Activated T-helper 2 cell treated with anti-CD3 and anti-CD28 coated beads, Interferon-gamma antibody, Interleukin-2, Interleukin-4, amounts not matched to agents 10 μg/mL and 5 μg/mL and 100 μg/mL, durations not matched to agents 14 hours and 24 hours and 36 hours (primary cell): ENCODE measurements at regions not wholly inside any gene's neighbourhood (a gene's known extent, or its start where the extent isn't known, plus 50 kb on each side); places are given as distances from the start of the nearest gene placed in this dataset.

Experiments
- DNase-seq: peaks from one replicate; pipeline ENCODE4 v3.0.0; 2021; ENCODE audit warnings: low spot score
- H3K27ac Mint-ChIP-seq: one replicate; pipeline ENCODE4 v1.8.0; 2021; ENCODE audit warnings: mixed read lengths
- H3K27me3 Mint-ChIP-seq: one replicate; pipeline ENCODE4 v1.8.0; 2021; ENCODE audit warnings: low read depth, mixed read lengths
- H3K36me3 Mint-ChIP-seq: one replicate; pipeline ENCODE4 v1.8.0; 2021; ENCODE audit warnings: low read depth, mixed read lengths
- H3K4me1 Mint-ChIP-seq: one replicate; pipeline ENCODE4 v1.8.0; 2021; ENCODE audit warnings: low read depth, mixed read lengths
- H3K4me3 Mint-ChIP-seq: one replicate; pipeline ENCODE4 v1.8.0; 2021; ENCODE audit warnings: low read depth, mild to moderate bottlenecking, moderate library complexity, mixed read lengths
- H3K9me3 Mint-ChIP-seq: one replicate; pipeline ENCODE4 v1.8.0; 2021; ENCODE audit warnings: mixed read lengths
- intact Hi-C: fragments of 100-400 bp; cut with micrococcal nuclease; formaldehyde crosslinking; loops from one replicate; pipeline ENCODE4 v1.15.1; 2023

DNA sequence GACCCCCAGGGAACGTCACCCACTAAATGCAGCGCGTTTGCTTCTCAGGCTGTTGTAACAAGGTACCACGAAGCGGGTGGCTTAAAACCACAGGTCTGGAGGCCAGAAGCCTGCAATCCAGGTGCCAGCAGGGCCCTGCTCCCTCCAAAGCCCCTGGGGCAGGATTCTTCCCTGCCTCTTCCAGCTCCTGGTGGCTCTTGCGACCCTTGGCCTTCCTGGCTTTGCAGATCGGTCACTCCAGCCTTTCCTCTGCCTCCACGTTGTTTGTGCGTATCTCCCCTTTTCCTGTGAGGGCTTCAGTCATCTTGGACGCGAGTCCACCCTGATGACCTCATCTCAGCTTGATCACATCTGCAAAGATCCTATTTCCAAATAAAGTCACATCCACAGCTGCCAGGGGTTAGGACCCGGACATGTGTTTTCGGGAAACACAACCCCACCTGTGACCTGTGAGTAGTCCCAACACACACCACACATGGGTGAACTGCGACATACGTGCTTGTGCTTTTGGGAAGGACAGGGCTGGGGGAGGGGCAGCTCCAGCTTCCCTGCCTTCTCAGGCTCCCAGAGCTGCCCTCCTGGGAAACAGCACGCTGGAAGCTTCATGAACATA, 114.5 kb upstream of the NCOR2 start:
- H3K9me3 Mint-ChIP-seq, result no peaks in the 10 kb centered on the region
- H3K4me3 Mint-ChIP-seq, result no peak overlapping the region
- H3K27ac Mint-ChIP-seq, result no peak overlapping the region
- DNase-seq, result no peak
- H3K4me1 Mint-ChIP-seq, result peaks cover 30% of the 10 kb centered on the region
- intact Hi-C loops, result loop anchor here (1.0 to 5.0 kb wide), 3 partner anchors 31 to 135 kb away; no protein-coding TSS in a partner anchor
- no peaks in the 10 kb centered on the region for H3K36me3 Mint-ChIP-seq
- peaks cover 1% of the 10 kb centered on the region for H3K27me3 Mint-ChIP-seq

DNA sequence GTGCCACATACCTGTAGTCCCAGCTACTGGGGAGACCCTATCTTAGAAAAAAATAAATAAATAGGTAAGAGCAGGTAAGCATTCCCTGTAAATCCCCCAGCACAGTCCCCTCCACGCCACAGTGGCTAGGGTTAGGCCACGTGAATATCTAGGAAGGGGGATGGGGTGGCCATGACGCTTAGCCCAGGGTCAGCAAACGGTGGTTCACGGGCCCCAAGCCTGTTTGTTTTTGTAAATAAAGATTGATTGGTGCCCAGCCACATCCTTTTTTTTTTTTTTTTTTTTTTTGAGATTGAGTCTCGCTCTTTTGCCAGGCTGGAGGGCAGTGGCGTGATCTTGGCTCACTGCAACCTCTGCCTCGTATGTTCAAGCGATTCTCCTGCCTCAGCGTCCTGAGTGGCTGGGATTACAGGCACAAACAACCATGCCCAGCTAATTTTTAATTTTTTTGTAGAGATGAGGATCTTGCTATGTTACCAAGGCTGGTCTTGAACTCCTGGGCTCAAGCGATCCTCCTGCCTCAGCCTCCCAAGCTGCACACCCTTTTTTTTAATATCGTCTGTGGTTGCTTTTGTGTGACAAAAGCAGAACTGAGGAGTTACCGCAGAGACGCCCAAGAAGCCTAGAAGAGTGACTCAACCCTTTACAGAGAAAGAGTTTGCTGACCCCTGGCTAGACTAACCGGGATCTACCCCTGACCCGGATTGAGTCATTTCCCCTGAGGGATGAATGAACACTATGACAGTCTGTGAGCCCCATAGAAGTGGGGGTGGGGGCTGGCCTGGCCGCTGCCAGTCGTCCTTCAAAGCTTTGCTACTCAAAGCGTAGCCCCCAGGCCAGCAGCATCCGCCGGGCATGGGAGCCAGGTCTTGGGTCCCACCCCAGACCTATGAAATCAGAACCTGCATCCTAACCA, 113.7 kb upstream of the NCOR2 start:
- H3K27me3 Mint-ChIP-seq, result peaks cover 1% of the 10 kb centered on the region
- H3K27ac Mint-ChIP-seq, result no peak overlapping the region
- H3K36me3 Mint-ChIP-seq, result no peaks in the 10 kb centered on the region
- peaks cover 30% of the 10 kb centered on the region for H3K4me1 Mint-ChIP-seq
- no peaks in the 10 kb centered on the region for H3K9me3 Mint-ChIP-seq
- DNase-seq, result peak; percentile 16
- H3K4me3 Mint-ChIP-seq, result no peak overlapping the region
- intact Hi-C loops, result loop anchor here (1.0 to 5.0 kb wide), 3 partner anchors 32 to 134 kb away; no protein-coding TSS in a partner anchor

DNA sequence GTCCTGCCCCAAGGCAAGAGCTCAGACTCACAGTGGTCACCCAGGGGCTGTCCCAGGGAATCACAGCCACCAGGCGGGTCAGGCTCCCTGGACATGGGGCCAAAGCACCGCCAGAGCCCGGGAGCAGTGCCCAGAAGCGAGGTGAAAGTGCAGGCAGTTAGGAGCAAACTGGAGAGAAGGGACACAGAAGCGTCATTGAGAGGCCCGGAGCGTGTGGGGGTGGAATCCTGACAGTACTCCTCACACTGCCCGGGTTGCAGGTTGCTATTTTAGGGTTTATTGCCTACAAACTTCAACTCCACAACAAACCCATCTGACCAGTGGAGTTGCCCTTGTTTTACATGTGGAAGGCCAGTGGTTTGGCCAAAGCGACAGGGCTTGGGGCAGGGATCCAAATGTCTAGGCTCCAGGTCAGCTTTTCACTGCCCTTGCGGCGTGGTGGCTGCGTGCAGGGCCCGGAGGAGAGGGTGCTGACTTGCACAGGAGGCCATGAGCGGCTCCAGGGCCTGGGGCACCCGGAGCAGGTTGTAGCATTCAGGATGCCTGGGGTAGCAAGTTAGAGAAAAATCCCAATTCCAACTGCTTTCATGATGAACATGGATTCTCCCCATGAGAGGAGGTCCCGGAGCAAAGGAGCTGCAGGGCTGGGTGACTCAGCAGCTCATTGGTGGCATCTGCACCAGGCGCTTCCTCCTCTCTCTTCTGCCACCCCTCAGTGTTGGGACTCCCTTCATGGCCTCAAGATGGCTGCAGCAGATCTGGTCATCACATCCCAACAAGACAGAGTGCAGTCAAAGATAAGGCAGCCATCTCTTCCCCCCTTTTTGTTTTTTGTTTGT, 112.3 kb upstream of the NCOR2 start:
- intact Hi-C loops, result loop anchor here (5.0 kb wide), 2 partner anchors 93 to 132 kb away; no protein-coding TSS in a partner anchor
- H3K27me3 Mint-ChIP-seq, result peaks cover 1% of the 10 kb centered on the region
- no peaks in the 10 kb centered on the region for H3K36me3 Mint-ChIP-seq
- no peak overlapping the region for H3K27ac Mint-ChIP-seq
- no peaks in the 10 kb centered on the region for H3K9me3 Mint-ChIP-seq
- H3K4me3 Mint-ChIP-seq, result no peak overlapping the region
- H3K4me1 Mint-ChIP-seq, result peaks cover 18% of the 10 kb centered on the region
- DNase-seq, result no peak

- no peak for DNase-seq
- intact Hi-C loops, result no loop called here
- Mint-ChIP-seq H3K9me3 (no peaks in the 10 kb centered on the region), H3K36me3 (no peaks in the 10 kb centered on the region), H3K4me1 (peaks cover 12% of the 10 kb centered on the region), H3K27ac (no peak overlapping the region), H3K4me3 (no peak overlapping the region), H3K27me3 (peaks cover 1% of the 10 kb centered on the region)
Observed at GRCh38 chr12:124679047-124679446, 111.6 kb upstream of the NCOR2 start.

DNA sequence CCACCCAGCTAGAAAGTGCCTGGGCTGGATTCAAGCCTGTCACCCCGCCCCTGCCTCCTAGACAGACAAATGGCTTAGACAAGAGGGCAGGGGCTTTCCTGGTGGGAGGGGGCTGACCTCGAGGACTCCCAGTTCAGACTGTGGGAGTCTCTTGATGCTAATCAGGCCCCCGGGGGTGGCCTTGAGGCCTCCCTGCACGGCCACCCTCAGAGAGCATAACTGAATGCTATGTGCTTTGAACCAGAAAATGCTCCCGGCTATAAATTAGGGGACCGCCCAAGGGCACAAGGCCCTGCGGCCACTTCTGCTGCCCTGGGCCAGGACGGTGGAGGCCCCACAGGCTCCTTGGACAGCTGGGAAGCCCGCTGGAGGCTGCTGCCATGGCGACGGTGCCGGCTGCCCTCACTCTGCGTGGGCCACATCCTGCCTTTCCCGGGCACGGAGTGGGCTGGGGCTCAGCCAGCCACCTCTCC, 111.0 kb upstream of the NCOR2 start:
- H3K27me3 Mint-ChIP-seq, result peaks cover 1% of the 10 kb centered on the region
- H3K9me3 Mint-ChIP-seq, result no peaks in the 10 kb centered on the region
- H3K27ac Mint-ChIP-seq, result no peak overlapping the region
- no peaks in the 10 kb centered on the region for H3K36me3 Mint-ChIP-seq
- intact Hi-C loops, result no loop called here
- DNase-seq, result no peak
- no peak overlapping the region for H3K4me3 Mint-ChIP-seq
- H3K4me1 Mint-ChIP-seq, result peaks cover 12% of the 10 kb centered on the region

DNA sequence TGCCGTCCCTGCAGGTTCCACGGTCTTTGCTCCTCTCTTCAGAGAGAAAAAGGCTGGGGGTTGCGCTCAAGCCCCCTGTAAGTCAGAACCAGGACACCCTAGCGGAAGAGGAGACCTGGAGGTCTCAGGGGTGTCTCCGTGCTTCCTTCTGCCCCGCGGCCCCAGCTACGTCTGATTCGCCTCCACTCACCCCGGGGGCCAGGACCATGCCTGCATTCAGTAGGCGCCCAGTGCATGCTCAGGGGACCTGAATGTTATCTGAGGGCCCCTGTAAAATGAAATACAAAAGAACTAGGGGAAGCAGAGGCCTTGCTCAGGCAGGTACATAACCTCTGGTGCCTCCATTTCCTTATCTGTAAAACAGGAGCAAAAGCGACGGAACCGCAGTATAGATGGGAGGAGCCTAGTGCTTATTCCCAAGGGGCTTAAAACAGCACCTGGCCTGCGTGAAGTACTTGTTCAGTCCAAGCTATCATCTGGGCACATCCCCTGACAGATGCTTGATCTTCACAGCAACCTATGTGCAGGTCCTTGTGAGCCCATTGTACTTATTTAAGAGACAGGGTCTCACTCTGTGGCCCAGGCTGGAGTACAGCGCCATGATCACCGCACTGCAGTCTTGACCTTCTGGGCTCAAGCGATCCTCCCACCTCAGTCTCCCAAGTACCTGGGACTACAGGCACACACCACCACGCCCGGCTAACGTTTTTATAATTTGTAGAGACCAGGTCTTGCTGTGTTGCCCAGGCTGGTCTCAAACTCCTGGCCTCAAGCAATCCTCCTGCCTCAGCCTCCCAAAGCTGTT, 110.3 kb upstream of the NCOR2 start:
- Mint-ChIP-seq H3K4me3 (no peak overlapping the region), H3K27ac (no peak overlapping the region), H3K4me1 (peaks cover 10% of the 10 kb centered on the region), H3K36me3 (no peaks in the 10 kb centered on the region), H3K9me3 (no peaks in the 10 kb centered on the region), H3K27me3 (peaks cover 1% of the 10 kb centered on the region)
- DNase-seq, result no peak
- intact Hi-C loops, result no loop called here

- Mint-ChIP-seq H3K27ac (no peak overlapping the region), H3K9me3 (no peaks in the 10 kb centered on the region), H3K27me3 (peaks cover 1% of the 10 kb centered on the region), H3K36me3 (no peaks in the 10 kb centered on the region), H3K4me1 (peaks cover 8% of the 10 kb centered on the region), H3K4me3 (no peak overlapping the region)
- DNase-seq, result no peak
- intact Hi-C loops, result no loop called here
Observed at GRCh38 chr12:124676714-124677462, 109.5 kb upstream of the NCOR2 start.

- H3K9me3 Mint-ChIP-seq, result no peaks in the 10 kb centered on the region
- no peak overlapping the region for H3K4me3 Mint-ChIP-seq
- H3K27ac Mint-ChIP-seq, result no peak overlapping the region
- H3K36me3 Mint-ChIP-seq, result no peaks in the 10 kb centered on the region
- no peak for DNase-seq
- peaks cover 1% of the 10 kb centered on the region for H3K27me3 Mint-ChIP-seq
- intact Hi-C loops, result no loop called here
- H3K4me1 Mint-ChIP-seq, result peaks cover 2% of the 10 kb centered on the region
Observed at GRCh38 chr12:124675881-124676713, 108.7 kb upstream of the NCOR2 start.

GRCh38 chr12:124674937-124675336, 107.5 kb upstream of the NCOR2 start:
- Mint-ChIP-seq H3K27me3 (peaks cover 1% of the 10 kb centered on the region), H3K36me3 (no peaks in the 10 kb centered on the region), H3K27ac (no peak overlapping the region), H3K4me1 (peaks cover 2% of the 10 kb centered on the region), H3K9me3 (no peaks in the 10 kb centered on the region), H3K4me3 (no peak overlapping the region)
- intact Hi-C loops, result no loop called here
- DNase-seq, result no peak

GRCh38 chr12:124673801-124674617, 106.6 kb upstream of the NCOR2 start:
- H3K4me1 Mint-ChIP-seq, result peaks cover 2% of the 10 kb centered on the region
- H3K36me3 Mint-ChIP-seq, result no peaks in the 10 kb centered on the region
- DNase-seq, result no peak
- intact Hi-C loops, result no loop called here
- no peaks in the 10 kb centered on the region for H3K9me3 Mint-ChIP-seq
- no peak overlapping the region for H3K4me3 Mint-ChIP-seq
- H3K27ac Mint-ChIP-seq, result no peak overlapping the region
- H3K27me3 Mint-ChIP-seq, result peaks cover 3% of the 10 kb centered on the region
